Cardiac fibroblast (primary cell): ENCODE measurements at regions not wholly inside any gene's neighbourhood (a gene's known extent, or its start where the extent isn't known, plus 50 kb on each side); places are given as distances from the start of the nearest gene placed in this dataset.
A peak's percentile ranks its signal among the peaks of the same experiment; 100 is the strongest.
"Not testable (repeated sequence)": the region's sequence is repeated elsewhere in the genome, so short reads cannot be mapped to it uniquely, and the experiment has no call there.

Experiments
- DNase-seq, 2 donors: peaks; one replicate each; pipeline versions ENCODE4 v3.0.0 to v3.0.0-alpha.2; 2010; ENCODE audit warnings: low read depth in 2 of 2
- H3K4me3 ChIP-seq, 2 donors: replicated peaks in 1 of 2; 1 replicate in 1 of 2; 2 replicates in 1 of 2; pipeline ENCODE4 v1.5.1; 2011; ENCODE audit warnings: low read depth in 2 of 2, low read length in 2 of 2, mild to moderate bottlenecking in 2 of 2, moderate library complexity in 1 of 2
- TF ChIP-seq, protein P1 (sequence below): IDR thresholded peaks from one replicate; pipeline ENCODE4 v1.5.1; 2011; ENCODE audit warnings: low read depth, mild to moderate bottlenecking, low read length, inconsistent platforms

DNA sequence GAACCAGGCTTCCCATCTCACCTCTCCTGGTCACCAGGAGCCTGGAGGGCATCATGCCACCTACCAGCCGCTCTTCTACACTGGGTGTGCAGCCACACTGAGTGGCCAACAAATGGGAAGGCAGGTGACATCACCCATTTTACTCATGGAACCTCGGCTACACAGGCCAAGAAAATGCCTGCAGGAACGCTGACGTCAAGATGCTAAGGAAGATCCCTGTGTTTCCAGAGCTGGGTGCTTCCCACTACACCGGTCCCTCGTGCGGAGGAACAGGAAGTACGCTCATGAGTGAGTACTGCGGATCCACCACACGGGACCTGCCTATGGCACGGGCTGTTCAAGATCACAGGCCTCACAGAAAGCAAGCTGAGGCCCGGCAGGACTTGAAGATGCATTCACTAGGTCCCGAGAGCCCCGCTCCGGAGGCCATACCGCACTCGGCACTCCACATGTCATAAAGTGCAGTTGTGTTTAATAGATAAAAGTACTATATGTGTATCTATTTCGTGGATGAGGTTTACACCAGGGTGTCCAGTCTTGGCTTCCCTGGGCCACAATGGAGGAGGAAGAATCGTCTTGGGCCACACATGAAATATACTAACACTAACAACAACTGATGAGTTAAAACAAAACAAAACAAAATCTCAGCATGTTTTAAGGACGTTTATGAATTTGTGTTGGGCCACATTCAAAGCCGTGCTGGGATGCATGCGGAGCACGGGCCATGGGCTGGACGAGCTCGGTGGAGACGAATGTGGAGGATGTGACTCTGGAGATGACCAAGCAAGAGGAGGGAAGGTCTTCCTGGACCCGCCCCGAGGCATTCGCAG lies 257.9 kb downstream of the THBS2 start:
- DNase-seq: no peak
- TF ChIP-seq, protein P1, sequence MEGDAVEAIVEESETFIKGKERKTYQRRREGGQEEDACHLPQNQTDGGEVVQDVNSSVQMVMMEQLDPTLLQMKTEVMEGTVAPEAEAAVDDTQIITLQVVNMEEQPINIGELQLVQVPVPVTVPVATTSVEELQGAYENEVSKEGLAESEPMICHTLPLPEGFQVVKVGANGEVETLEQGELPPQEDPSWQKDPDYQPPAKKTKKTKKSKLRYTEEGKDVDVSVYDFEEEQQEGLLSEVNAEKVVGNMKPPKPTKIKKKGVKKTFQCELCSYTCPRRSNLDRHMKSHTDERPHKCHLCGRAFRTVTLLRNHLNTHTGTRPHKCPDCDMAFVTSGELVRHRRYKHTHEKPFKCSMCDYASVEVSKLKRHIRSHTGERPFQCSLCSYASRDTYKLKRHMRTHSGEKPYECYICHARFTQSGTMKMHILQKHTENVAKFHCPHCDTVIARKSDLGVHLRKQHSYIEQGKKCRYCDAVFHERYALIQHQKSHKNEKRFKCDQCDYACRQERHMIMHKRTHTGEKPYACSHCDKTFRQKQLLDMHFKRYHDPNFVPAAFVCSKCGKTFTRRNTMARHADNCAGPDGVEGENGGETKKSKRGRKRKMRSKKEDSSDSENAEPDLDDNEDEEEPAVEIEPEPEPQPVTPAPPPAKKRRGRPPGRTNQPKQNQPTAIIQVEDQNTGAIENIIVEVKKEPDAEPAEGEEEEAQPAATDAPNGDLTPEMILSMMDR: no peak
- H3K4me3 ChIP-seq: no peak overlapping the region

DNA sequence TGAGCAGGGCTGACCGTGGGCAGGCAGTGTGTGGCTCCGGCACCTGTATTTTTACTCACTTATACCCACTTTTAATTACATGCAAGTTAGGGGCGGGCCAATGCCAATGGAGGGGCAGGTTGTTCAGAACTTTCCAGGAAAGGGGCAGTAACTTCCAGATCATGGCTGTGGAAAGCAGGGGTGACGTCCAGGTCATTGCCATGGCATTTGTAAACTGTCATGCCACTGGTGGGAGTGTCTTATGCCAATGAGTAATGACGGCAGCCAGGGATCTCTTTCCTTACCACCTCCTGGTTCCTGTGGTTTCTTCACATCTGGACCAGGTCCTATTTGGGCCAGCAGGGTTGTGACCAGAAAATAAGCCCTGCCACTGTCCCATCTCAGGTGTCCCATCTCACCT lies 258.7 kb downstream of the THBS2 start:
- H3K4me3 ChIP-seq: no peak overlapping the region
- TF ChIP-seq, protein P1: no peak

DNA sequence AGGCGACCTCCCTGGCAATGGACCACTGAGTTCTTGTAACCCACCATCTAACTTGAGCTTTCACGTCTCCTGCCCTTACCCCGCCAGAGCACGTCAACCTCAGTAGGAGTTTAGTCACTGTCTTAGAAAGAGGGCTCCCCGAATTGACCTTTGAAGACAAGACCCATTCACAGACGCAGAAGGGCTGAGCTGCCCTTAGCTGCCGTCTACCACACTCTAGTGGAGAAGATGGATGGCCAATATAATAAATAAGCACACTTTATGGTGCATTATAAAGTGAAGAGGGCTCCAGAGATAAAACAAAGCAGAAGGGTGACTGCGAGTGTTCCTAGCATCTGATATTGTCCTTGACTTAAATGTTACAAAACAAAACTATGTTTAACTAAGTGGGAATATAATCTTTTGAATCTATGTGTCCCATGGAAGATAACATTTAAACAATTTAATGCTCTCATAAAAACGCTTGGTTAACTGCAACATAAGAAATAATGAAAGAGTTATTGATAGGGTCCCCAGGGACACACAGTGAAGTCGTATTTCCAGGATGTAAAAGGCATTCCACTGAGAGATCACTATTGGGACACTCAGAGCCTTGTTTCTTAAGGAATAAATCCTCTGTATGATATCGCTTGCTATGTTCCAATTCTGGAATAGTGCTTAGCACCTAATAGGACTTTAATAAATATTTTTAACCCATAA lies 261.1 kb downstream of the THBS2 start:
- DNase-seq: no peak

More for the DNA sequence above, 258.7 kb downstream of the THBS2 start:
- peak in 1 of 2 donors; percentile 18 for DNase-seq

DNA sequence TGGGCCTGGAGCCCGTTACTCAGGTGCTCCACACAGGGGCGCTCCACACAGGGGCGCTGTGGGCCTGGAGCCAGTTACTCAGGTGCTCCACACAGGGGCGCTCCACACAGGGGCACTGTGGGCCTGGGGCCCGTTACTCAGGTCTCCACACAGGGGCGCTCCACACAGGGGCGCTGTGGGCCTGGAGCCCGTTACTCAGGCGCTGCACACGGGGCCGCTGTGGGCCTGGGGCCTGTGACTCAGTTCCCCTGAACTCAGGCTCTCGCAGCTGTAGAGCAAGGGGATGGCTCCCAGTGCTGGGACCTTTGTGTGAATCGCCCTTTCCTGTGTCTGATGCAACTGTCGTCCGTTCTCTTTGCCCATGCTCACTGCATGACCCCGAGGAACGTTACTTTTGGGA lies 262.0 kb downstream of the THBS2 start:
- not testable (repeated sequence) for H3K4me3 ChIP-seq, DNase-seq

More for the DNA sequence above, 261.1 kb downstream of the THBS2 start:
- TF ChIP-seq, protein P1: no peak
- no peak overlapping the region for H3K4me3 ChIP-seq

DNA sequence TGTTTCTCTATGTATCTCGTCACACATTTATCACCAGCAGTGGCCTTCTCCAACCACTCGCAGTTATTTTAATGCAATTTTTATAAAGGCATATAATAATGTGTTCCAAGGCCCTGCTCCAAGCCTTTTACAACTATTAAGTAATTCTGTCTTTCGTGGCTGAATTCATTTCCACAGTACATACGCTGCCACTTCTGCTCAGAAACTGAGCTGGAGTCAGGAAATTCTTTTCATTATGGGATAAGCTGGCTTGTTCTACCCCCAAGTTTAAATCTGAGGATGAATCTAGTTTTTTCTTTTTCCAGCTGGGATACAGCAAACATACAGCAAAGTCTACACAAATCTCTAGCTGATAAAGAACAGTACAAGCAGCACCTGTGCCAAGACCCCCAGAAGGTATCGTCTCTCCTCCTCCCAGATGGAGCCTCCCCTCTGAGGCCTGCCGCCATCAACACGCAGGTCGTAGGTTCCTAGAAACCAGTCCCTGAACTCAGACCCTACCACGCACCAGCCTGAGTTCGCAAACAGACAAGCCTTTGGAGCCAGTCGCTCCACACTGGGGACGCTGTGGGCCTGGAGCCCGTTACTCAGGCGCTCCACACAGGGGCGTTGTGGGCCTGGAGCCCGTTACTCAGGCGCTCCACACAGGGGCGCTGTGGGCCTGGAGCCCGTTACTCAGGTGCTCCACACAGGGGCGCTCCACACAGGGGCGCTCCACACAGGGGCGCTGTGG lies 263.5 kb downstream of the THBS2 start:
- H3K4me3 ChIP-seq: no peak overlapping the region
- TF ChIP-seq, protein P1: no peak
- DNase-seq: no peak

DNA sequence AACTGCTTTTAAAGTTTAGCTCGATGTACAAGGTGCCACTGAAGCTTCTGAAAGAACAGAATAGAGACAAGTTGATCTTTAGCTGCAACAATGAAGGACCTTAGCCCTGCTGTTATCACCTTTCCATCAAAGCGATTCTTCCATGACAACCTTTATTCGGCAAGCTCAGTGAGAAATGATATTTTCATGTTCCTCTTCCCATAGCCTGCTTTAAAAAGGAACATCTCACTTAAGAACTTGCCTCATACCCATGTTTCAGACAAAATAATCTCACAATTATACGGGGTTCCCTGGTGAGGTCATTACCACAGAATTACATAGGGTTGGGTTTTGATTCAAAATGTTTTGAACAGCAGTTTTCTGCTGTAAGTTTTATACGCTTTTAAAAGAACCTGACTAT lies 264.2 kb downstream of the THBS2 start:
- no peak overlapping the region for H3K4me3 ChIP-seq
- TF ChIP-seq, protein P1: no peak
- DNase-seq: no peak

DNA sequence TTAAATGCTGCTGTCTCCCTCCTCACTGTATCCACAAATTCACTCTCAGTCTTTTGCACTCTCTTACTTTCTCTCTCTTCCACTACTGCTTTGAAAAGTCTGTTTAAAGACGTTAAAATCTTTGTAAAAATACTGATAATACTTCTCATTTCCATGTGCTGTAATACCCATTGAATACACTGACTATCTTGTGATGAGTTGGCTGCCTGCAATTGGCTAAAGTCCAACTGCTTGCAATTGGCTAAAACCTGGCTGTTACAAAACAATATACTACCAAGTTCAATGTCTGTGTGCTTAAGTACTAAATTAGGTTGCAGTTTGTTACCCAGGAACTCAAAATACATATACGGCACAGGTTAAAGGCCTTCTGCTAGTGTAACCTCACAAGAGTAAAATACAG lies 264.8 kb downstream of the THBS2 start:
- TF ChIP-seq, protein P1: no peak
- DNase-seq: peak; percentile 69 to 82
- no peak overlapping the region for H3K4me3 ChIP-seq
